GM19397 (cell line): ENCODE measurements at regions not wholly inside any gene's neighbourhood (a gene's known extent, or its start where the extent isn't known, plus 50 kb on each side); places are given as distances from the start of the nearest gene placed in this dataset.
"Not testable (repeated sequence)": the region's sequence is repeated elsewhere in the genome, so short reads cannot be mapped to it uniquely, and the experiment has no call there.

Experiments
- ATAC-seq: cut with Tn5 transposase; IDR thresholded peaks from one replicate; pipeline ENCODE4 v1.9.1; 2021; ENCODE audit warnings: mild to moderate bottlenecking, moderate library complexity; ENCODE audit not compliant: unreplicated experiment

DNA sequence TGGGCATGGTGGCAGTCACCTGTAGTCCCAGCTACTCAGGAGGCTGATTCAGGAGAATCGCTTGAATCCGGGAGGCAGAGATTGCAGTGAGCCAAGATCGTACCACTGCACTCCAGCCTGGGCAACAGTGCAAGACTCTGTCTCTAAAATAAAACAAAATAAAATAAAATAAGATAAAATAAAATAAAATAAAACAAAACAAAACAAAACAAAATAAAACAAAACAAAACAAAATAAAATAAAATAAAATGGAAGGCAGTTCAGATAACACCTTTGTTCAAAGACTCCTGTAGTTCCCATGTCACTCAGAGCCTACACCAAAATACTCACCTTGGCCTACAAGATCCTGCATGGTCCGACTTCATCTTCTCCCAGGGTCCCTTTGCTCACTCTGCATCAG, 61.3 kb downstream of the SYF2 start:
- ATAC-seq = not testable (repeated sequence)

DNA sequence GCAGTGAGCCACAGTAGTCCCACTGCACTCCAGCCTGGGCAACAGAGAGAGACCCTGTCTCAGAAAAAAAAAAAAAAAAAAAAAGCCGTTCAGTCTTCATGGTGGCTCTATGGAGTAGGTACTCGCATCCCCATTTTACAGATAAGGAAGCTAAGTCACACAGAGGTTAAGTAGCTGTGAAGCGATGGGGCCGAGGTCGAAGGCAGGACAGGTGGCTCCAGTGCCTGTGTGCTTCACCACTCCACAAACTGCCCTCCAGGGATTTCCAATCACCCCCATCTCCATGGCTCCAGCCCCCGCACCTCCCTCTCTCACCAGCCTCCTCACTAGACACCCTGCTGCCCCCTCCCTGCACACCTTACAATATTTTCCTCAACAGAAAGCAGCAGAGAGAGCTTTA, 61.9 kb downstream of the SYF2 start:
- ATAC-seq = no peak

GRCh38 chr1:25169610-25170009, 62.7 kb downstream of the SYF2 start:
- no peak for ATAC-seq

- ATAC-seq = no peak
Measured at GRCh38 chr1:25169168-25169567, 63.1 kb downstream of the SYF2 start.

GRCh38 chr1:25168193-25169071, 63.9 kb downstream of the SYF2 start:
- ATAC-seq = no peak

DNA sequence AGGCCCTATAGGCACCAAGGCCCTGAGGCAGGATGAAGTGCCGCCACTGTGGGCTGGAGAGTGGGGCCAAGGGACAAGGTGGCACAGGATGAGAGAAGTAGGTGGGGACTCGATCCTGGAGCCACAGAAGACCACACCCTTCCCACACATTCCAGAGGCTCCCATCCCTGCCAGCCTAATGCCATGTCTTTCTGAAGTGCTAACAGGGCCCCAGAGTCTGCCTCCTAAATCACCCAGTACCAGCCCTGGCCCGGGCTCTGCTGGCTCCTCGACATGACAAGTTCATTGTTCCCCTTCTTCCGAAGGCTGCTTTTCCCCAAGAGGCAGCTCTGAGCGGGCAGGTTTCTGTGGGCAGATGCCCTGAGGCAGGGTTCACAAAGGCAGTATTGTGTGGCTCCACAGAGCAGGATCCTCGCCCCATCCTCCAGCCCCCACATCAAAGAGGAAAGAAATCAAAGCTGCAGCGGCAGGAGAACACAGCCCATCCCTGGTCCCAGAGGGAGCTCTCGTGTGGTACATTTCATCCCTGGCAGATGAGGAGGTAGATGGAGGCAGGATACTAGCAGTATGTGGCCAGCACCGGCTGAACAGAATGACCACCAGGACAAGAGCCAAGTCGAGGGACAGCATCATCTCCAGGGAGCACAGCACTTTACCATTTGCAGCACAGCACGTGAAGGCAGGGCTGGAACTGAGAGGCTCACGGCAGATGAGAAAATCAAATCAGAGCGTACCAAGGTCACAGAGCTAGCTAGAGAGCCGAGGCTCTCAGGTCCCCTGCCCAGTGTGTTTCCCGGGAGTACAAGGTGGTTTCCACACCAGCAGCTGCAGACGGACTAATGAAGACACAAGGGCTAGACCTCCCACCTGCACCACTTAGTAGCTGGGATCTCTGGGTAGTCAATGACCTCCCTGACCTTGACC, 64.8 kb downstream of the SYF2 start:
- ATAC-seq = no peak

DNA sequence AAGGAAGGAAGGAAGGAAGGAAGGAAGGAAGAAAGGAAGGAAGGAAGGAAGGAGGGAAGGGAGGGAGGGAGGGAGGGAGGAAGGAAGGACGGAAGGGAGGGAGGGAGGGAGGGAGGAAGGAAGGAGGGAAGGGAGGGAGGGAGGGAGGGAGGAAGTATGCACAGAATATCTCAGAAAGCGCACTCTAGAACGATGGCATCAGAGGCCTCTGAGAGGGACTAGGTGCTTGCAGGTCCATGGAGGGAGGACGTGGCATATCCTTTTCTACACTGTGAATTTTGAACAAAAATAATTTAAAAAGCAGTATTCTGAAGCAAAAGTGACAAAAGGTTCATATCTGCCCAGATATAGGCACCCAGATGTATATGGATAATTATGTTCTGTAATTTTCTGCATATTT, 65.5 kb downstream of the SYF2 start:
- ATAC-seq = no peak

DNA sequence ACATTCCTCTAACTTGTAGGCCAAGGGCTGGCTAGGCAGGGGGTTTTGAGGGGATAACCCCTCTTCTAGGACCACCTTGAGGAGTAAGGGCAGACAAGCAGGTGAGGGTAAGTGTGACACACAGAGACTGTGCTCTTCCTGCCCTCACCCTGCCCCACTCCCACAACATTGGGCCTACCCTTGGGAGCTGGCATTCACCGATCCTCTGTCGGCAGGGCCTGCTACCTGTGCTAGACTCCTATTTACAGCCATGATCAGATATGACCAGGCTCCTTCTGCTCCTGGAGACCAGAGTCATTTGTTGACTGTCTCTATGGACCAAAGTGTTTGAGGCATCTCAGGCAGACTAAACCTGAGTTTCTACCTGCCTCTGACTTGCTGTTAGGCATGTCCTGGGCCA, 68.3 kb downstream of the SYF2 start:
- no peak for ATAC-seq

DNA sequence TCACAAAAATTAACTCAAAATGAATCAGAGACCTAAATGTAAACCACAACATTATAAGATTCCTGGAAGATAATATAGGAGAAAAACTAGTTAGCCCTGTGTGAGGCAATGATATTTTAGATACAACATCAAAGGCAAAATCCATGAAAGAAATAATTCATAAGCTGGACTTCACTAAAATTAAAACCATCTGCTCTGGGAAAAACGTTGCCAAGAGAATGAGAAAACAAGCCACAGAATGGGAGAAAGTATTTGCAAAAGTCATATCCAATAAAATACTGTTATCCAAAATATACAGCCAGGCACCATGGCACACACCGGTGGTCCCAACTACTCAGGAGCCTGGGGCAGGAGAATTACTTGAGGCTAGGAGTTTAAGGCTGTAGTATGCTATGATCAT, 70.3 kb downstream of the SYF2 start:
- ATAC-seq = no peak

GRCh38 chr1:25157846-25158245, 74.5 kb downstream of the SYF2 start:
- ATAC-seq = no peak

DNA sequence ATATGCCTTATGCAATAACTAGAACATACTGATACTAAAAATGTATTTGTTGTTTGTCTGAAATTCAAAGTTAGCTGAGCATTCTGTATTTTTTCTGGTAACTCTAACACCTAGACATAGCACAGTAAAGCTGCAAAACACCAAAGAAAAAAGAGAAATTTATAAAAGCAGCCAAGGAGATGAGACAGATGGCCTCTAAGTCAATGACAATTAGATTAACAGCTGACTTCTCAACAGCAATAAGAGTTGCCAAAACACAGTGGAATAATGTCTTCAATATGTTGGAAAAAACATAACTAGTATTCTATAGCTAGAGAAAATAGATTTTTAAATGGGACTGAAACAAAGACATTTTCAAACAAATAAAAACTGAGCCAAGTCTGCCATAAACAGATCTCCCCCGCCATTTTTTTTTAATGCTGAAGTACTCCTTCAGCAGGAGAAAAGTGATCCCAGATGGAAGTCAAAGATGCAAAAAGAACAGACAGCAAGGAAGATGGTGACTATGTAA, 81.3 kb downstream of the SYF2 start:
- ATAC-seq = no peak

GRCh38 chr1:25148673-25149300, 83.5 kb downstream of the SYF2 start:
- no peak for ATAC-seq

DNA sequence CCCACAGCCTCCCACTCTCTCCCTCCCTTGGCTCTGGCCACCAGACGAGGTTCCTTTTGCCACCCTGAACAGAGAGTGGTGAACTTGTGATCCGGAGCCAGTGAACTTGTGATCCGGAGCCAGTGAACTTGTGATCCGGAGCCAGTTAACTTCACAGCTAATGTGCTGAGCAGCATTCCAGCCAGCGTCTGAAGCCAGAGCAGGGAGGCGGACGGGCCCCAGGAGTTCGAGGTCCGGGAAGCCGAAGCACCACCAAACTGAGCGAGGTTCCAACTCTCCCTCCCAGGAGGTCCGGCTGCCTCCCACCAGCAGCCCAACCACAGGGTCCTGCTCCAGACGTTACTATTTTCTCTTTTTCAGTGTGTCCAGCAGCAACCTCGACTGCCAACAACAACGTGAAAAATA, 85.8 kb downstream of the SYF2 start:
- ATAC-seq = no peak

DNA sequence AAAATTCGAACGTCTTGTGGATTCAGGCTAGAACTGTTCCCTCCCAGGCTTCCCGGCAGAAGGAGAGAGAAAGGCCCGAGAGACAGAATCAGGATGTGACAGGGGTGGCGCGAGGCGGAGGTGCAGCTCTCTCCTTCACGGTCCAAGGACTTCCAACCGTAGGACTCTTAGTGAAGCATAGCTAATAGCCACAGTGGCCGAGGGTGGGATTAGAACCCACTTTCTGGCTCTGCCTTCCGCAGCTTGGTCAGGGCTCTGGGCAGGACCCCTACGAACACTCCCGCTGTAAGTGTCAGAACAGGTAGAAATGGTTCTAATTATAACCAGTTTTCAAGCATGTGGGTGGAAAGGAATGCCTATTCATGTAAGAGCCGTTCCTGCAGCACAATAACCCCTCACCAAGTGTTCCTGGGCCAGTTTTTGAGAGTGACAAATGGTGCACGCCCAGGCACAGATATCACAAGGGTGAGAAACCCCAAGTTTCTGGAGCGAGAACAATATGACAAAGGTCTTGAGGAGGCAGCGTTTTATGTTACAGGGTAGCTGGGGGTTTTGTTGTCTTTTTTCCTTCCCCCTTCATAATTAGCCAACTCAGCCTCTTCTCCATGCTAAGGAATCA, 86.4 kb downstream of the SYF2 start:
- ATAC-seq = no peak

DNA sequence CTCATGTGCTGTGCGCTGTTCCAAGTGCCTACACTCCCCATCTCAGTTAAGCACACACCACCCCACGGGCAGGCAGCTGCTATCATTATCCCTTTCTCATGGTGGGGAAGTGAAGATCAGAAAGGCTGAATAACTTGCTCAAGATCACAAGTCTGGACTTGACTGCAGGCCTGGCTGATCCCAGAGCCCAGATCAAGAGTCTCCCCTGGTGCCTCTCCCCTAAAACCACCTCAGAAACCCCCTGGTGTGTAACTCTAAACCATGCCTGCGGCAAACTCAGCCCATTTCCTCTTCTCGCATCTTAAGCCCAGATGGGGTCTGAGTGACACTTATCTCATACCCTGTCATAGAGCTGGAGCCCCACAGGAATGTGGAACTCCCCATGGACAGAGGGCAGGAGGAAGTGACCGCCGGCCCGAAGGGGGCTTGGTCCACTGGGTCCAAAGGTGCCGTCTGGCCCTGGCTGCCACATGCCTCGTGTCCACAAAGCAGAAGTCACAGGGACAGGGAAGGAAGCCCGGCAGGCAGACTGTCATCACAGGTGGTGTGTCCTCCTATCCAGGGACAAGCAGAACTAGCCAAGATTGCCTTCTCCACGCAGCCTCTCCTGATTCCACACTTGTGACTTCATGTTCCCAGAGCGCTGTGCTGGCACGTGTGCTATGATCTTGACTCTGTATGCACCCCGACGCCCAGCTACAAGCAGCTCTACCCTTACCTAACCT, 92.1 kb downstream of the SYF2 start:
- peak; percentile 68 for ATAC-seq

- ATAC-seq = no peak
Measured at GRCh38 chr1:25137521-25138395, 94.5 kb downstream of the SYF2 start.

GRCh38 chr1:25137106-25137505, 95.2 kb downstream of the SYF2 start:
- ATAC-seq = no peak

GRCh38 chr1:25135909-25136308, 96.4 kb downstream of the SYF2 start:
- no peak for ATAC-seq

- no peak for ATAC-seq
Measured at GRCh38 chr1:25134801-25135461, 97.4 kb downstream of the SYF2 start.
